SK-N-SH (cell line): ENCODE measurements at regions not wholly inside any gene's neighbourhood (a gene's known extent, or its start where the extent isn't known, plus 50 kb on each side); places are given as distances from the start of the nearest gene placed in this dataset.

Source experiments
- CTCF ChIA-PET: fragments of 300-600, 350-600 bp; formaldehyde crosslinking; extraction: SDS; loops from one replicate; lab custom pipeline; 2021; lab: Yijun Ruan, JAX
- POLR2A ChIA-PET: fragments of 350-600 bp; sonication (Branson Sonifier 250); formaldehyde crosslinking; extraction: SDS; loops from one replicate; lab custom pipeline; 2020; ENCODE audit warnings: antibody characterized with exemption, inconsistent platforms; lab: Yijun Ruan, JAX
- DNase-seq: peaks from one replicate; pipeline ENCODE4 v3.0.0; 2012
- H2AFZ ChIP-seq: fragments of 200-600 bp; sonication (generic); 2 replicates; pipeline ENCODE4 v1.8.1; 2016; ENCODE audit warnings: antibody characterized with exemption, mild to moderate bottlenecking, low read depth
- H3F3A ChIP-seq: fragments of 200-600 bp; sonication (generic); replicated peaks from 2 replicates; pipeline ENCODE3; 2016; ENCODE audit warnings: antibody characterized with exemption, mild to moderate bottlenecking; ENCODE audit not compliant: insufficient read depth
- H3K27ac ChIP-seq, 2 experiments: fragments of 200-500 bp in 1 of 2; fragments of 200-600 bp in 1 of 2; sonication (Bioruptor generic) in 1 of 2; sonication (generic), shearing (Covaris generic) in 1 of 2; 2 replicates each; pipeline versions ENCODE4 v1.5.1 to v1.6.1; 2014 to 2016; ENCODE audit warnings: low read depth in 2 of 2, inconsistent platforms in 1 of 2, low read length in 1 of 2, mild to moderate bottlenecking in 1 of 2, mixed read lengths in 1 of 2
- H3K27me3 ChIP-seq: fragments of 200-600 bp; sonication (generic), shearing (Covaris generic); 2 replicates; pipeline ENCODE4 v1.6.1; 2016; ENCODE audit warnings: mixed run types; ENCODE audit not compliant: insufficient read depth
- H3K36me3 ChIP-seq, 2 experiments: fragments of 200-500 bp in 1 of 2; fragments of 200-600 bp in 1 of 2; sonication (Bioruptor generic) in 1 of 2; sonication (generic) in 1 of 2; replicated peaks in 1 of 2; 2 replicates each; pipeline versions ENCODE3 to v1.5.1; 2014 to 2016; ENCODE audit warnings: low read length in 1 of 2, mild to moderate bottlenecking in 1 of 2; ENCODE audit not compliant: insufficient read depth in 2 of 2, control insufficient read depth in 1 of 2
- H3K4me1 ChIP-seq, 2 experiments: fragments of 200-500 bp in 1 of 2; fragments of 200-600 bp in 1 of 2; sonication (Bioruptor generic) in 1 of 2; sonication (generic), shearing (Covaris generic) in 1 of 2; 2 replicates each; pipeline versions ENCODE4 v1.5.1 to v1.6.1; 2014 to 2016; ENCODE audit warnings: low read depth in 1 of 2, low read length in 1 of 2, mixed run types in 1 of 2; ENCODE audit not compliant: insufficient read depth in 2 of 2, control insufficient read depth in 1 of 2
- H3K4me2 ChIP-seq: fragments of 200-600 bp; sonication (generic), shearing (Covaris generic); 2 replicates; pipeline ENCODE4 v1.6.1; 2017; ENCODE audit warnings: mixed run types
- H3K4me3 ChIP-seq, 2 experiments: fragments of 200-500 bp in 1 of 2; fragments of 200-600 bp in 1 of 2; sonication (Bioruptor generic) in 1 of 2; sonication (generic), shearing (Covaris generic) in 1 of 2; 2 replicates each; pipeline versions ENCODE4 v1.5.1 to v1.8.1; 2014 to 2016; ENCODE audit warnings: low read depth in 2 of 2, inconsistent platforms in 1 of 2, low read length in 1 of 2, mild to moderate bottlenecking in 1 of 2, mixed read lengths in 1 of 2, moderate library complexity in 1 of 2
- H3K79me2 ChIP-seq: fragments of 200-600 bp; sonication (generic); 2 replicates; pipeline ENCODE4 v1.8.1; 2017; ENCODE audit warnings: mild to moderate bottlenecking; ENCODE audit not compliant: insufficient read depth
- H3K9ac ChIP-seq: fragments of 200-600 bp; sonication (generic); 2 replicates; pipeline ENCODE4 v1.6.1; 2017; ENCODE audit warnings: mixed run types
- H3K9me2 ChIP-seq: fragments of 200-600 bp; sonication (generic); 2 replicates; pipeline ENCODE4 v1.6.1; 2017; ENCODE audit warnings: mixed run types
- H3K9me3 ChIP-seq: fragments of 200-600 bp; sonication (generic); 2 replicates; pipeline ENCODE4 v1.6.1; 2017; ENCODE audit warnings: mixed run types, mild to moderate bottlenecking, moderate library complexity
- H4K20me1 ChIP-seq: fragments of 200-600 bp; sonication (generic); 2 replicates; pipeline ENCODE4 v1.6.1; 2017; ENCODE audit warnings: mild to moderate bottlenecking, mixed run types; ENCODE audit not compliant: insufficient read depth
- EP300 ChIP-seq, 2 experiments: IDR thresholded peaks; 2 replicates each; pipeline versions ENCODE4 v1.4.0 to v1.6.1; 2012; ENCODE audit warnings: borderline replicate concordance in 1 of 2, low read depth in 1 of 2, low read length in 1 of 2
- EZH2phosphoT487 ChIP-seq: fragments of 200-600 bp; sonication (generic); IDR thresholded peaks from 2 replicates; pipeline ENCODE4 v1.6.1; 2017; ENCODE audit warnings: low read depth, mixed run types, mild to moderate bottlenecking, antibody characterized with exemption, moderate library complexity, borderline replicate concordance
- FOSL2 ChIP-seq: IDR thresholded peaks from 2 replicates; pipeline ENCODE4 v1.4.0; 2012; ENCODE audit warnings: low read depth, mild to moderate bottlenecking, moderate library complexity, borderline replicate concordance
- POLR2AphosphoS5 ChIP-seq: IDR thresholded peaks from 2 replicates; pipeline ENCODE4 v1.6.1; 2012; ENCODE audit warnings: low read depth, low read length
- RAD21 ChIP-seq: IDR thresholded peaks from 2 replicates; pipeline ENCODE4 v1.6.1; 2012; ENCODE audit warnings: mild to moderate bottlenecking, low read length
- RCOR1 ChIP-seq: fragments of 150-350 bp; IDR thresholded peaks from 2 replicates; pipeline ENCODE4 v1.6.1; 2017; ENCODE audit warnings: antibody characterized with exemption, low read length
- RFX5 ChIP-seq: IDR thresholded peaks from 2 replicates; pipeline ENCODE4 v1.6.1; 2012; ENCODE audit warnings: mild to moderate bottlenecking, improper control_type of control experiment, low read length
- TCF12 ChIP-seq: IDR thresholded peaks from 2 replicates; pipeline ENCODE4 v1.4.0; 2012
- USF1 ChIP-seq: IDR thresholded peaks from 2 replicates; pipeline ENCODE4 v1.4.0; 2012; ENCODE audit warnings: low read depth, borderline replicate concordance
- WGBS: methylation state at CpG from one replicate; pipeline ENCODE4 v1.1.6; 2017; ENCODE audit warnings: low lambda C conversion rate; 5-methylcytosine and 5-hydroxymethylcytosine counted together
- TF ChIP-seq, protein P1 (sequence below): IDR thresholded peaks from 2 replicates; pipeline ENCODE4 v1.6.1; 2012; ENCODE audit warnings: mild to moderate bottlenecking, low read depth, low read length, moderate library complexity
- TF ChIP-seq, protein P2 (sequence below): fragments of 150-350 bp; IDR thresholded peaks from 2 replicates; pipeline ENCODE4 v1.6.1; 2017; ENCODE audit warnings: antibody characterized with exemption, low read length, low read depth, borderline replicate concordance
- TF ChIP-seq, protein P3 (sequence below): IDR thresholded peaks from 2 replicates; pipeline ENCODE4 v1.4.0; 2012; ENCODE audit warnings: low read depth

DNA sequence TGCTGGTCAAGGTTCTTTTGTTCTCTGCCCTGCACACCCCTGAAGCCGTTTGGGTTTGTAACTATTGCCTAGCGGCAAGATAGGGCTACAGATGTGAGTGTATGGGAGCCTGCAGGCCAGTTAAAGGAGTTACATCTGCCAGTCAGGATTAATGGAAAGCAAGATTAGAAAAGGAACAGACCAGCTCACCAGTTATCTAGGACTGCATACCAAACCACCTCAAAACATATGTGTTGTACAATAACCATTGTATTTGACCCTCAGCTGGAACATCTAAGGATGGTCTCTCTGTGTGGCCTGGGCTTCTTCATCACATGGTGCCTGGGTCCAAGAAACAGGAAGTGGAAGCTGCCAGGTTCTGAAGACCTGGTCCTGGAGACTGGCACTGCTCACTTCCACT is 52.5 kb upstream of the FBXO28 start:
- TF ChIP-seq, protein P1, sequence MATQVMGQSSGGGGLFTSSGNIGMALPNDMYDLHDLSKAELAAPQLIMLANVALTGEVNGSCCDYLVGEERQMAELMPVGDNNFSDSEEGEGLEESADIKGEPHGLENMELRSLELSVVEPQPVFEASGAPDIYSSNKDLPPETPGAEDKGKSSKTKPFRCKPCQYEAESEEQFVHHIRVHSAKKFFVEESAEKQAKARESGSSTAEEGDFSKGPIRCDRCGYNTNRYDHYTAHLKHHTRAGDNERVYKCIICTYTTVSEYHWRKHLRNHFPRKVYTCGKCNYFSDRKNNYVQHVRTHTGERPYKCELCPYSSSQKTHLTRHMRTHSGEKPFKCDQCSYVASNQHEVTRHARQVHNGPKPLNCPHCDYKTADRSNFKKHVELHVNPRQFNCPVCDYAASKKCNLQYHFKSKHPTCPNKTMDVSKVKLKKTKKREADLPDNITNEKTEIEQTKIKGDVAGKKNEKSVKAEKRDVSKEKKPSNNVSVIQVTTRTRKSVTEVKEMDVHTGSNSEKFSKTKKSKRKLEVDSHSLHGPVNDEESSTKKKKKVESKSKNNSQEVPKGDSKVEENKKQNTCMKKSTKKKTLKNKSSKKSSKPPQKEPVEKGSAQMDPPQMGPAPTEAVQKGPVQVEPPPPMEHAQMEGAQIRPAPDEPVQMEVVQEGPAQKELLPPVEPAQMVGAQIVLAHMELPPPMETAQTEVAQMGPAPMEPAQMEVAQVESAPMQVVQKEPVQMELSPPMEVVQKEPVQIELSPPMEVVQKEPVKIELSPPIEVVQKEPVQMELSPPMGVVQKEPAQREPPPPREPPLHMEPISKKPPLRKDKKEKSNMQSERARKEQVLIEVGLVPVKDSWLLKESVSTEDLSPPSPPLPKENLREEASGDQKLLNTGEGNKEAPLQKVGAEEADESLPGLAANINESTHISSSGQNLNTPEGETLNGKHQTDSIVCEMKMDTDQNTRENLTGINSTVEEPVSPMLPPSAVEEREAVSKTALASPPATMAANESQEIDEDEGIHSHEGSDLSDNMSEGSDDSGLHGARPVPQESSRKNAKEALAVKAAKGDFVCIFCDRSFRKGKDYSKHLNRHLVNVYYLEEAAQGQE = no peak
- TF ChIP-seq TCF12 (peak; percentile 20; the same call in 1 of the 2 replicates), POLR2AphosphoS5 (no peak)
- Histone ChIP-seq H2AFZ (no peak overlapping the region), H3K9ac (no peak overlapping the region), H3F3A (peaks cover 6% of the 10 kb centered on the region), H3K4me1 (peaks cover 0 to 6% of the 10 kb centered on the region in 2 experiments; a peak in 2 of 4 replicates), H4K20me1 (no peaks in the 10 kb centered on the region), H3K27me3 (no peaks in the 10 kb centered on the region), H3K79me2 (no peaks in the 10 kb centered on the region), H3K4me3 (no peak overlapping the region), H3K9me3 (no peaks in the 10 kb centered on the region), H3K27ac (no peak overlapping the region), H3K9me2 (no peaks in the 10 kb centered on the region), H3K4me2 (no peak overlapping the region), H3K36me3 (no peaks in the 10 kb centered on the region)
- WGBS = 46% methylated on average over 2 of the region's 2 CpGs
- ChIA-PET POLR2A (no interaction called here), CTCF (interaction anchor here (0.6 to 6.2 kb wide), 2 partner anchors 10 to 248 kb away, joined by 3 to 31 read pairs; no protein-coding TSS in a partner anchor)
- DNase-seq = peak; percentile 21

GRCh38 chr1:224059897-224060427 is 53.9 kb upstream of the FBXO28 start:
- CTCF ChIA-PET = interaction anchor here (1.5 kb wide), 1 partner anchor 9 kb away, joined by 4 read pairs; no protein-coding TSS in a partner anchor
- WGBS = 82% methylated on average over 6 of the region's 6 CpGs

More at GRCh38 chr1:224059897-224060427, 53.9 kb upstream of the FBXO28 start:
- Histone ChIP-seq H2AFZ (no peak overlapping the region), H3F3A (peaks cover 6% of the 10 kb centered on the region), H3K27me3 (no peaks in the 10 kb centered on the region), H4K20me1 (no peaks in the 10 kb centered on the region), H3K9ac (no peak overlapping the region), H3K79me2 (no peaks in the 10 kb centered on the region), H3K27ac (no peak overlapping the region), H3K36me3 (no peaks in the 10 kb centered on the region), H3K9me3 (no peaks in the 10 kb centered on the region), H3K4me3 (no peak overlapping the region), H3K4me1 (no peaks in the 10 kb centered on the region; a peak in 1 of 4 replicates), H3K9me2 (no peaks in the 10 kb centered on the region), H3K4me2 (no peak overlapping the region)
- no peak for DNase-seq
- no peak for TF ChIP-seq USF1
- TF ChIP-seq, protein P2, sequence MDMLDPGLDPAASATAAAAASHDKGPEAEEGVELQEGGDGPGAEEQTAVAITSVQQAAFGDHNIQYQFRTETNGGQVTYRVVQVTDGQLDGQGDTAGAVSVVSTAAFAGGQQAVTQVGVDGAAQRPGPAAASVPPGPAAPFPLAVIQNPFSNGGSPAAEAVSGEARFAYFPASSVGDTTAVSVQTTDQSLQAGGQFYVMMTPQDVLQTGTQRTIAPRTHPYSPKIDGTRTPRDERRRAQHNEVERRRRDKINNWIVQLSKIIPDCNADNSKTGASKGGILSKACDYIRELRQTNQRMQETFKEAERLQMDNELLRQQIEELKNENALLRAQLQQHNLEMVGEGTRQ = no peak
- no peak for TF ChIP-seq RAD21
- TF ChIP-seq RCOR1 = no peak
- no peak for TF ChIP-seq FOSL2
- TF ChIP-seq, protein P3, sequence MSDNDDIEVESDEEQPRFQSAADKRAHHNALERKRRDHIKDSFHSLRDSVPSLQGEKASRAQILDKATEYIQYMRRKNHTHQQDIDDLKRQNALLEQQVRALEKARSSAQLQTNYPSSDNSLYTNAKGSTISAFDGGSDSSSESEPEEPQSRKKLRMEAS = no peak
- no peak for TF ChIP-seq RFX5
- no peak for TF ChIP-seq EP300 (IDR thresholded peaks at IDR 0.05; ENCODE audit: borderline replicate concordance in 1 of 2, low read depth in 1 of 2, low read length in 1 of 2)
- no peak for TF ChIP-seq POLR2AphosphoS5
- TF ChIP-seq EZH2phosphoT487 = no peak
- POLR2A ChIA-PET = no interaction called here
